HCT116 (cell line): ENCODE measurements at regions not wholly inside any gene's neighbourhood (a gene's known extent, or its start where the extent isn't known, plus 50 kb on each side); places are given as distances from the start of the nearest gene placed in this dataset.

Source experiments
- ATAC-seq: fragments of 200-7000 bp; cut with Tn5 transposase; 2 replicates; pipeline ENCODE4 v1.9.1; 2020; ENCODE audit warnings: mild to moderate bottlenecking, moderate library complexity
- BruUV-seq: library from RNA; stranded (reverse); fragments of 400-500 nt; replicated peaks from 2 replicates; lab custom pipeline; 2021; lab: Mats Ljungman, UMichigan
- CTCF ChIA-PET: fragments of 300-600 bp; sonication (Branson Sonifier 250); formaldehyde crosslinking; loops from one replicate; lab custom pipeline; 2021; ENCODE audit warnings: antibody characterized with exemption; lab: Charles Lee
- POLR2A ChIA-PET: fragments of 300-600, 350-600 bp; sonication (Branson Sonifier 250); formaldehyde crosslinking; loops from one replicate; lab custom pipeline; 2021; ENCODE audit warnings: antibody characterized with exemption; lab: Charles Lee
- RAD21 ChIA-PET, 2 experiments: fragments of 300-600 bp; sonication (Branson Sonifier 250); formaldehyde crosslinking; loops; one replicate each; lab custom pipeline; 2023; ENCODE audit warnings: low total read pairs in 2 of 2; ENCODE audit not compliant: uncharacterized antibody in 2 of 2, unreplicated experiment in 2 of 2, low non-redundant PET in 1 of 2; lab: Charles Lee
- DNase-seq: peaks from one replicate; pipeline ENCODE4 v3.0.0-alpha.2; 2010; ENCODE audit warnings: low read depth, low spot score
- H2AFZ ChIP-seq: fragments of 200-600 bp; shearing (Covaris generic), sonication (generic); 2 replicates; pipeline ENCODE4 v1.6.1; 2017; ENCODE audit warnings: low read depth, mixed run types, mixed read lengths, antibody characterized with exemption, low read length; ENCODE audit not compliant: poor library complexity, severe bottlenecking
- H3K27ac ChIP-seq: 2 replicates; pipeline ENCODE4 v1.5.1; 2012; ENCODE audit warnings: low read depth, low read length
- H3K27me3 ChIP-seq: fragments of 200-600 bp; sonication (generic); 2 replicates; pipeline ENCODE4 v1.6.1; 2016; ENCODE audit warnings: mixed run types, low read length, mixed read lengths; ENCODE audit not compliant: insufficient read depth
- H3K36me3 ChIP-seq, 2 experiments: fragments of 200-500 bp in 1 of 2; fragments of 200-600 bp in 1 of 2; sonication (Bioruptor generic) in 1 of 2; sonication (generic) in 1 of 2; 2 replicates each; pipeline versions ENCODE4 v1.5.1 to v1.6.1; 2014 to 2016; ENCODE audit warnings: low read length in 2 of 2, inconsistent platforms in 1 of 2, mixed read lengths in 1 of 2, mixed run types in 1 of 2; ENCODE audit not compliant: insufficient read depth in 2 of 2, control insufficient read depth in 1 of 2
- H3K4me1 ChIP-seq, 2 experiments: fragments of 200-600 bp in 1 of 2; sonication (generic) in 1 of 2; 2 replicates each; pipeline versions ENCODE4 v1.5.1 to v1.6.1; 2012 to 2017; ENCODE audit warnings: low read length in 2 of 2, inconsistent platforms in 1 of 2, mild to moderate bottlenecking in 1 of 2, mixed read lengths in 1 of 2, mixed run types in 1 of 2, moderate library complexity in 1 of 2; ENCODE audit not compliant: insufficient read depth in 2 of 2, control insufficient read depth in 1 of 2
- H3K4me2 ChIP-seq: fragments of 200-600 bp; sonication (generic); 2 replicates; pipeline ENCODE4 v1.6.1; 2017; ENCODE audit warnings: mixed run types, low read length, mixed read lengths
- H3K4me3 ChIP-seq, 2 experiments: fragments of 200-600 bp in 1 of 2; sonication (generic) in 1 of 2; replicated peaks in 1 of 2; 2 replicates each; pipeline ENCODE4 v1.5.1; 2011 to 2016; ENCODE audit warnings: low read length in 2 of 2, control low read depth in 1 of 2, low read depth in 1 of 2, mild to moderate bottlenecking in 1 of 2, mixed read lengths in 1 of 2, mixed run types in 1 of 2
- H3K79me2 ChIP-seq: fragments of 200-600 bp; sonication (generic); 2 replicates; pipeline ENCODE4 v1.6.1; 2017; ENCODE audit warnings: mild to moderate bottlenecking, mixed run types, low read length, moderate library complexity, mixed read lengths; ENCODE audit not compliant: insufficient read depth
- H3K9ac ChIP-seq: fragments of 200-600 bp; sonication (generic); 2 replicates; pipeline ENCODE4 v1.6.1; 2016; ENCODE audit warnings: low read length, mixed read lengths
- H3K9me2 ChIP-seq: fragments of 200-600 bp; sonication (generic), shearing (Covaris generic); 2 replicates; pipeline ENCODE4 v1.6.1; 2017; ENCODE audit warnings: mixed run types, mild to moderate bottlenecking, moderate library complexity; ENCODE audit not compliant: insufficient read depth
- H3K9me3 ChIP-seq, 2 experiments: fragments of 200-500 bp in 1 of 2; fragments of 200-600 bp in 1 of 2; sonication (Bioruptor generic) in 1 of 2; sonication (generic) in 1 of 2; 2 replicates each; pipeline ENCODE4 v1.6.1; 2014 to 2017; ENCODE audit warnings: low read length in 2 of 2, mixed read lengths in 2 of 2, inconsistent platforms in 1 of 2, low read depth in 1 of 2, mild to moderate bottlenecking in 1 of 2, mixed run types in 1 of 2, moderate library complexity in 1 of 2; ENCODE audit not compliant: control insufficient read depth in 1 of 2, insufficient read depth in 1 of 2
- H4K20me1 ChIP-seq: fragments of 200-600 bp; sonication (generic), shearing (Covaris generic); 2 replicates; pipeline ENCODE4 v1.6.1; 2017; ENCODE audit warnings: mixed run types, mild to moderate bottlenecking, moderate library complexity; ENCODE audit not compliant: insufficient read depth
- EZH2 ChIP-seq: fragments of 200-600 bp; sonication (generic); IDR thresholded peaks from 2 replicates; pipeline ENCODE4 v1.6.1; 2017; ENCODE audit warnings: antibody characterized with exemption, mixed run types
- POLR2A ChIP-seq: IDR thresholded peaks from 2 replicates; pipeline ENCODE4 v1.7.0; 2011; ENCODE audit warnings: borderline replicate concordance; ENCODE audit not compliant: insufficient read depth, insufficient read length; ENCODE audit errors: extremely low read depth
- POLR2AphosphoS5 ChIP-seq: IDR thresholded peaks from 2 replicates; pipeline ENCODE4 v1.6.1; 2011; ENCODE audit warnings: mild to moderate bottlenecking, low read depth, low read length, moderate library complexity
- SIN3A ChIP-seq: IDR thresholded peaks from 2 replicates; pipeline ENCODE4 v1.6.1; 2012; ENCODE audit warnings: low read depth
- SP1 ChIP-seq: IDR thresholded peaks from 2 replicates; pipeline ENCODE4 v1.6.1; 2012; ENCODE audit warnings: low read depth
- SRF ChIP-seq: IDR thresholded peaks from 2 replicates; pipeline ENCODE4 v1.6.1; 2012; ENCODE audit warnings: low read depth
- intact Hi-C: fragments of 100-400 bp; cut with micrococcal nuclease; formaldehyde crosslinking; loops from 2 replicates; pipeline ENCODE4 v1.10.0; 2022

- H3K4me1 ChIP-seq: no peaks in the 10 kb centered on the region
- TF ChIP-seq EZH2 (no peak), SRF (no peak), POLR2A (no peak), SP1 (no peak), SIN3A (no peak)
- TF ChIP-seq, all 23 proteins: peak for 0
- Histone ChIP-seq H2AFZ (no peak overlapping the region), H3K9ac (no peak overlapping the region), H3K4me2 (no peak overlapping the region), H4K20me1 (no peaks in the 10 kb centered on the region), H3K4me3 (no peak overlapping the region), H3K9me3 (no peaks in the 10 kb centered on the region), H3K36me3 (no peaks in the 10 kb centered on the region), H3K27me3 (no peaks in the 10 kb centered on the region), H3K9me2 (no peaks in the 10 kb centered on the region), H3K27ac (no peak overlapping the region), H3K79me2 (no peaks in the 10 kb centered on the region)
- POLR2A ChIA-PET: no interaction called here
- intact Hi-C loops: no loop called here
- DNase-seq (no peak), ATAC-seq (no peak)
- RAD21 ChIA-PET: no interaction called here
- CTCF ChIA-PET: no interaction called here
- BruUV-seq: no TSS peak
Measured at GRCh38 chr4:91973479-91974153, 330.1 kb upstream of the GRID2 start.

- no peak for TF ChIP-seq POLR2AphosphoS5
- H3K9ac ChIP-seq: no peak overlapping the region
- no peak overlapping the region for H3K4me2 ChIP-seq
- RAD21 ChIA-PET: no interaction called here
- intact Hi-C loops: no loop called here
- BruUV-seq: no TSS peak
- H3K9me2 ChIP-seq: no peaks in the 10 kb centered on the region
- H3K27me3 ChIP-seq: no peaks in the 10 kb centered on the region
- CTCF ChIA-PET: no interaction called here
- POLR2A ChIA-PET: no interaction called here
- no peak overlapping the region for H3K4me3 ChIP-seq
- H3K27ac ChIP-seq: no peak overlapping the region
- H3K36me3 ChIP-seq: no peaks in the 10 kb centered on the region
- H4K20me1 ChIP-seq: no peaks in the 10 kb centered on the region
- ATAC-seq: no peak
- H3K9me3 ChIP-seq: no peaks in the 10 kb centered on the region
- H2AFZ ChIP-seq: no peak overlapping the region
- H3K4me1 ChIP-seq: no peaks in the 10 kb centered on the region
- no peaks in the 10 kb centered on the region for H3K79me2 ChIP-seq
- no peak for DNase-seq
Measured at GRCh38 chr4:91984466-91984865, 319.3 kb upstream of the GRID2 start.
